ENCODE measurements at regions not wholly inside any gene's neighbourhood (a gene's known extent, or its start where the extent isn't known, plus 50 kb on each side); places are given as distances from the start of the nearest gene placed in this dataset.

GRCh38 chr3:99586701-99587100, 51.7 kb upstream of the COL8A1 start:
- H3K4me3 Mint-ChIP-seq (ENCODE audit: unreplicated experiment) = no peak overlapping the region
- H3K27me3 Mint-ChIP-seq (ENCODE audit: unreplicated experiment) = no peaks in the 10 kb centered on the region
- H3K4me1 Mint-ChIP-seq (ENCODE audit: unreplicated experiment) = peaks cover 7% of the 10 kb centered on the region
- H3K9me3 Mint-ChIP-seq (ENCODE audit: unreplicated experiment) = no peaks in the 10 kb centered on the region
- H3K36me3 Mint-ChIP-seq (ENCODE audit: low read depth, unreplicated experiment) = no peaks in the 10 kb centered on the region
- no peak for TF ChIP-seq CTCF (IDR thresholded peaks at IDR 0.05; ENCODE audit: unreplicated experiment)
- no peak overlapping the region for H3K27ac Mint-ChIP-seq (ENCODE audit: unreplicated experiment)
- no peak for DNase-seq (ENCODE audit: low spot score)

DNA sequence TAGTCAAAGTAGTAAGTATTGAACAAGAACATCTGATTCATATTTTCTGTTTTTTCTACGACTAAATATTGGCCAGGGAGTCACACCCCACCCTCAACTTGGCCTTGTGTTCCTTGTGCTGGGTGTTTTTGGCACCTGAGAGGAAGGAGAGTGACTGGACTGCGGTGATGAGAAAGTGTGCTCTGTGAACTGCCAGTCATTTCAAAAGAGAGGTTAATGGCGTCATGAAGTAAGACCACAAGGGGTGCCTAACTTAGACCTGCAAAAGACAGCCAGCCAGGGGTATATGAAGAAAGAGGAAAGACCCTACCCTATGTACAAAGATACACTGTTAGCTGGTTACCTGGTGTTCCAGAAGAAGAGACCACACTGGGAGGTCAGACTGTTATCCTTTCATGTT, 58.4 kb upstream of the COL8A1 start:
- peaks cover 3% of the 10 kb centered on the region for H3K27me3 Mint-ChIP-seq (ENCODE audit: unreplicated experiment)
- no peaks in the 10 kb centered on the region for H3K9me3 Mint-ChIP-seq (ENCODE audit: unreplicated experiment)
- no peaks in the 10 kb centered on the region for H3K36me3 Mint-ChIP-seq (ENCODE audit: low read depth, unreplicated experiment)
- no peak overlapping the region for H3K27ac Mint-ChIP-seq (ENCODE audit: unreplicated experiment)
- TF ChIP-seq CTCF (IDR thresholded peaks at IDR 0.05; ENCODE audit: unreplicated experiment) = no peak
- peaks cover 11% of the 10 kb centered on the region for H3K4me1 Mint-ChIP-seq (ENCODE audit: unreplicated experiment)
- no peak for DNase-seq (ENCODE audit: low spot score)
- no peak overlapping the region for H3K4me3 Mint-ChIP-seq (ENCODE audit: unreplicated experiment)

GRCh38 chr3:99579246-99579645, 59.1 kb upstream of the COL8A1 start:
- Mint-ChIP-seq H3K36me3 (ENCODE audit: low read depth, unreplicated experiment) (no peaks in the 10 kb centered on the region), H3K9me3 (ENCODE audit: unreplicated experiment) (no peaks in the 10 kb centered on the region), H3K4me1 (ENCODE audit: unreplicated experiment) (peaks cover 11% of the 10 kb centered on the region), H3K4me3 (ENCODE audit: unreplicated experiment) (no peak overlapping the region), H3K27me3 (ENCODE audit: unreplicated experiment) (peaks cover 3% of the 10 kb centered on the region), H3K27ac (ENCODE audit: unreplicated experiment) (no peak overlapping the region)
- no peak for TF ChIP-seq CTCF (IDR thresholded peaks at IDR 0.05; ENCODE audit: unreplicated experiment)
- no peak for DNase-seq (ENCODE audit: low spot score)

DNA sequence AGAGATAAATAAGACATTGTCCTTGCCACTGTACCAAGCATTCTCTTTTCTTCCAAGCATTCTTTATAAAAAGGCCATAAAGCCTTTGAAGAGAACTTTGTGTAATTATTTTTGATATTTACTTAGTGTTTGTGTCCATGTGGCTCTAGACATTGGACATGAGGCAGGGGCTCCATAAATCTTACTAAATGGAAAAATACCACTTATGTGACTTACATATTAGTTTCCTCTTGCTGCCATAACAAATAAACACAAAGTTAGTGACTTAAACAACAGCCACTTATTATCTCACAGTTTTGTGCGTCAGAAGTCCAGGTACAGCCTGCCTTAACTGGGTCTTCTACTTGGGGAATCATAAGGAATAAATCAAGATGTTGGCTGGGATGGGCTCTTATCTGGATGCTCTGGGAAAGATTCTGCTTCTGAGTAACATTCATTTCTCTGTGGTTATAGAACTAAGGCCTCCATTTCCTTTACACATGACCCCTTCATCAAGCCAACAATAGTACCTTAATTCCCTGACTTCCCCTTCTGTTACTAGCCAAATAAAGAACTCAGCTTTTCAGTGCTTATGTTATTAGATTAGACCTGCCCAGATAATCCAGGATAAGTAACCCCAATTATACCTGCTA, 59.9 kb upstream of the COL8A1 start:
- TF ChIP-seq CTCF (IDR thresholded peaks at IDR 0.05; ENCODE audit: unreplicated experiment) = no peak
- H3K27ac Mint-ChIP-seq (ENCODE audit: unreplicated experiment) = no peak overlapping the region
- H3K4me3 Mint-ChIP-seq (ENCODE audit: unreplicated experiment) = no peak overlapping the region
- H3K36me3 Mint-ChIP-seq (ENCODE audit: low read depth, unreplicated experiment) = no peaks in the 10 kb centered on the region
- H3K9me3 Mint-ChIP-seq (ENCODE audit: unreplicated experiment) = no peaks in the 10 kb centered on the region
- no peak for DNase-seq (ENCODE audit: low spot score)
- peaks cover 3% of the 10 kb centered on the region for H3K27me3 Mint-ChIP-seq (ENCODE audit: unreplicated experiment)
- H3K4me1 Mint-ChIP-seq (ENCODE audit: unreplicated experiment) = peaks cover 6% of the 10 kb centered on the region

- H3K4me1 Mint-ChIP-seq (ENCODE audit: unreplicated experiment) = peaks cover 6% of the 10 kb centered on the region
- no peaks in the 10 kb centered on the region for H3K9me3 Mint-ChIP-seq (ENCODE audit: unreplicated experiment)
- H3K27me3 Mint-ChIP-seq (ENCODE audit: unreplicated experiment) = peaks cover 3% of the 10 kb centered on the region
- no peak for DNase-seq (ENCODE audit: low spot score)
- TF ChIP-seq CTCF (IDR thresholded peaks at IDR 0.05; ENCODE audit: unreplicated experiment) = no peak
- no peak overlapping the region for H3K4me3 Mint-ChIP-seq (ENCODE audit: unreplicated experiment)
- no peaks in the 10 kb centered on the region for H3K36me3 Mint-ChIP-seq (ENCODE audit: low read depth, unreplicated experiment)
- no peak overlapping the region for H3K27ac Mint-ChIP-seq (ENCODE audit: unreplicated experiment)
Measured at GRCh38 chr3:99576904-99577559, 61.4 kb upstream of the COL8A1 start.

Data from endothelial cell (in vitro differentiated cells).